ENCODE measurements at regions not wholly inside any gene's neighbourhood (a gene's known extent, or its start where the extent isn't known, plus 50 kb on each side); places are given as distances from the start of the nearest gene placed in this dataset.
"Not testable (repeated sequence)": the region's sequence is repeated elsewhere in the genome, so short reads cannot be mapped to it uniquely, and the experiment has no call there.

GRCh38 chr7:35866186-35866585 is 65.3 kb downstream of the SEPTIN7 start:
- Histone ChIP-seq H3K4me1 (peaks cover 12% of the 10 kb centered on the region), H3K9me3 (no peaks in the 10 kb centered on the region), H3K4me3 (no peak overlapping the region), H3K27ac (no peak overlapping the region), H3K36me3 (peaks cover 0 to 7% of the 10 kb centered on the region in 2 donors), H3K27me3 (no peaks in the 10 kb centered on the region)
- TF ChIP-seq POLR2A (IDR thresholded peaks at IDR 0.05) (no peak), CTCF (IDR thresholded peaks at IDR 0.05) (no peak), POLR2AphosphoS5 (IDR thresholded peaks at IDR 0.05; ENCODE audit: insufficient read depth in 1 of 2, low read depth in 1 of 2) (no peak)
- no peak for DNase-seq (ENCODE audit: extremely low spot score in 2 of 2)
- intact Hi-C loops (cut with DNase I), result no loop called here

GRCh38 chr7:35869117-35869516 is 68.3 kb downstream of the SEPTIN7 start:
- H3K27me3 ChIP-seq; H3K4me3 ChIP-seq; intact Hi-C loops (cut with DNase I); H3K36me3 ChIP-seq; H3K4me1 ChIP-seq; H3K9me3 ChIP-seq; DNase-seq (ENCODE audit: extremely low spot score in 2 of 2): not testable (repeated sequence)
- peak overlapping the region; percentile 28 for H3K27ac ChIP-seq

- H3K4me3 ChIP-seq, result no peak overlapping the region
- no peak overlapping the region for H3K27ac ChIP-seq
- TF ChIP-seq POLR2AphosphoS5 (IDR thresholded peaks at IDR 0.05; ENCODE audit: insufficient read depth in 1 of 2, low read depth in 1 of 2) (no peak), CTCF (IDR thresholded peaks at IDR 0.05) (no peak)
- H3K4me1 ChIP-seq, result peaks cover 5% of the 10 kb centered on the region
- H3K27me3 ChIP-seq, result no peaks in the 10 kb centered on the region
- H3K36me3 ChIP-seq, result no peaks in the 10 kb centered on the region
- DNase-seq (ENCODE audit: extremely low spot score in 2 of 2), result no peak
- intact Hi-C loops (cut with DNase I), result no loop called here
- H3K9me3 ChIP-seq, result no peaks in the 10 kb centered on the region
Observed at GRCh38 chr7:35869810-35870209, 69.0 kb downstream of the SEPTIN7 start.

- H3K4me1 ChIP-seq, result peaks cover 12% of the 10 kb centered on the region
- no peaks in the 10 kb centered on the region for H3K27me3 ChIP-seq
- no peak overlapping the region for H3K27ac ChIP-seq
- TF ChIP-seq CTCF (IDR thresholded peaks at IDR 0.05) (no peak), POLR2AphosphoS5 (IDR thresholded peaks at IDR 0.05; ENCODE audit: insufficient read depth in 1 of 2, low read depth in 1 of 2) (no peak), POLR2A (IDR thresholded peaks at IDR 0.05) (no peak)
- no peaks in the 10 kb centered on the region for H3K9me3 ChIP-seq
- H3K36me3 ChIP-seq, result no peaks in the 10 kb centered on the region
- intact Hi-C loops (cut with DNase I), result no loop called here
- no peak for DNase-seq (ENCODE audit: extremely low spot score in 2 of 2)
- no peak overlapping the region for H3K4me3 ChIP-seq
Observed at GRCh38 chr7:35871856-35872255, 71.0 kb downstream of the SEPTIN7 start.

- intact Hi-C loops (cut with DNase I), result no loop called here
- H3K9me3 ChIP-seq, result no peaks in the 10 kb centered on the region
- TF ChIP-seq CTCF (IDR thresholded peaks at IDR 0.05) (no peak), POLR2AphosphoS5 (IDR thresholded peaks at IDR 0.05; ENCODE audit: insufficient read depth in 1 of 2, low read depth in 1 of 2) (no peak), POLR2A (IDR thresholded peaks at IDR 0.05) (no peak)
- DNase-seq (ENCODE audit: extremely low spot score in 2 of 2), result no peak
- H3K4me1 ChIP-seq, result peaks cover 12% of the 10 kb centered on the region
- H3K27me3 ChIP-seq, result no peaks in the 10 kb centered on the region
- H3K36me3 ChIP-seq, result no peaks in the 10 kb centered on the region
- no peak overlapping the region for H3K27ac ChIP-seq
- no peak overlapping the region for H3K4me3 ChIP-seq
Observed at GRCh38 chr7:35874886-35875285, 74.0 kb downstream of the SEPTIN7 start.

GRCh38 chr7:35875292-35875691 is 74.4 kb downstream of the SEPTIN7 start:
- Histone ChIP-seq H3K27ac (no peak overlapping the region), H3K4me3 (no peak overlapping the region), H3K4me1 (peaks cover 12% of the 10 kb centered on the region)

More at GRCh38 chr7:35875292-35875691, 74.4 kb downstream of the SEPTIN7 start:
- intact Hi-C loops (cut with DNase I), result no loop called here
- H3K36me3 ChIP-seq, result no peaks in the 10 kb centered on the region
- no peaks in the 10 kb centered on the region for H3K27me3 ChIP-seq
- no peak for TF ChIP-seq CTCF (IDR thresholded peaks at IDR 0.05)
- TF ChIP-seq POLR2AphosphoS5 (IDR thresholded peaks at IDR 0.05; ENCODE audit: insufficient read depth in 1 of 2, low read depth in 1 of 2), result no peak
- no peak for DNase-seq (ENCODE audit: extremely low spot score in 2 of 2)
- no peaks in the 10 kb centered on the region for H3K9me3 ChIP-seq
